K562 (cell line): ENCODE measurements at regions not wholly inside any gene's neighbourhood (a gene's known extent, or its start where the extent isn't known, plus 50 kb on each side); places are given as distances from the start of the nearest gene placed in this dataset.

Experiments used
- ATAC-seq: fragments of 200-7000 bp; cut with Tn5 transposase; 3 replicates; pipeline ENCODE4 v1.9.1; 2020; ENCODE audit warnings: moderate library complexity
- BruUV-seq: library from RNA; stranded (reverse); fragments of 400-500 nt; replicated peaks from 2 replicates; lab custom pipeline; 2021; lab: Mats Ljungman, UMichigan
- CTCF ChIA-PET: fragments of 300-600 bp; formaldehyde crosslinking; extraction: SDS; loops from one replicate; lab custom pipeline; 2021; ENCODE audit warnings: low intra/inter-chr PET ratio; lab: Yijun Ruan, JAX
- POLR2A ChIA-PET: fragments of 300-600, 350-650 bp; sonication (Branson Sonifier 250); formaldehyde crosslinking; extraction: SDS; loops from one replicate; lab custom pipeline; 2021; ENCODE audit warnings: antibody characterized with exemption, inconsistent platforms; lab: Yijun Ruan, JAX
- DNase-seq, 4 experiments: peaks; one replicate each; pipeline versions ENCODE4 v3.0.0 to v3.0.0-alpha.2; 2011 to 2018; ENCODE audit warnings: low spot score in 3 of 4, mixed read lengths in 3 of 4; ENCODE audit errors: extremely low read depth in 1 of 4
- FAIRE-seq: peaks from 2 replicates; lab custom pipeline; 2011; peaks lifted over from hg19 to GRCh38; lab: Jason Lieb, UNC
- H2AFZ ChIP-seq: 2 replicates; pipeline ENCODE4 v1.6.0; 2011; ENCODE audit warnings: low read depth, low read length, control low read depth, inconsistent platforms
- H3K27ac ChIP-seq: fragments of 200-600 bp; 3 replicates; pipeline ENCODE4 v1.8.0; 2011; ENCODE audit warnings: low read depth, mild to moderate bottlenecking, control low read depth, inconsistent platforms, low read length, moderate library complexity, mixed read lengths; ENCODE audit errors: extremely low read depth
- H3K27me3 ChIP-seq, 2 experiments: fragments of 300-600 bp in 1 of 2; 2 replicates in 1 of 2; 3 replicates in 1 of 2; pipeline versions ENCODE4 v1.6.0 to v1.8.0; 2011; ENCODE audit warnings: inconsistent platforms in 2 of 2, low read length in 2 of 2, mild to moderate bottlenecking in 1 of 2, mixed read lengths in 1 of 2, moderate library complexity in 1 of 2; ENCODE audit not compliant: control insufficient read depth in 2 of 2, insufficient read depth in 2 of 2
- H3K36me3 ChIP-seq: fragments of 300-600 bp; 3 replicates; pipeline ENCODE4 v1.8.0; 2011; ENCODE audit warnings: mild to moderate bottlenecking, low read length, inconsistent platforms; ENCODE audit not compliant: control insufficient read depth, insufficient read depth
- H3K4me1 ChIP-seq, 2 experiments: fragments of 200-600 bp in 1 of 2; replicated peaks in 1 of 2; 2 replicates in 1 of 2; 3 replicates in 1 of 2; pipeline versions ENCODE4 v1.5.1 to v1.8.0; 2011; ENCODE audit warnings: inconsistent platforms in 2 of 2, low read length in 2 of 2, mild to moderate bottlenecking in 1 of 2, mixed read lengths in 1 of 2, moderate library complexity in 1 of 2; ENCODE audit not compliant: control insufficient read depth in 2 of 2, insufficient read depth in 2 of 2
- H3K4me2 ChIP-seq: 2 replicates; pipeline ENCODE4 v1.6.1; 2011; ENCODE audit warnings: low read length, control low read depth, inconsistent platforms, mixed read lengths; ENCODE audit not compliant: insufficient read depth
- H3K4me3 ChIP-seq: fragments of 200-600 bp; sonication (generic), shearing (Covaris generic); 2 replicates; pipeline ENCODE4 v1.5.1; 2016; ENCODE audit warnings: control low read depth, inconsistent platforms
- H3K79me2 ChIP-seq: fragments of 200-600 bp; 3 replicates; pipeline ENCODE4 v1.8.0; 2011; ENCODE audit warnings: low read length, inconsistent platforms; ENCODE audit not compliant: control insufficient read depth, insufficient read depth
- H3K9ac ChIP-seq, 2 experiments: 2 replicates each; pipeline versions ENCODE4 v1.6.0 to v1.6.1; 2011; ENCODE audit warnings: low read depth in 2 of 2, low read length in 2 of 2, control low read depth in 1 of 2, inconsistent platforms in 1 of 2, mild to moderate bottlenecking in 1 of 2, mixed read lengths in 1 of 2; ENCODE audit not compliant: insufficient read depth in 1 of 2
- H3K9me1 ChIP-seq: one replicate; pipeline ENCODE4 v1.6.0; 2011; ENCODE audit warnings: inconsistent platforms, mild to moderate bottlenecking, low read length, moderate library complexity; ENCODE audit not compliant: control insufficient read depth, insufficient read depth
- H3K9me3 ChIP-seq: replicated peaks from 2 replicates; pipeline ENCODE4 v1.5.1; 2011; ENCODE audit warnings: low read depth, low read length, inconsistent platforms; ENCODE audit not compliant: control insufficient read depth, insufficient read depth
- H4K20me1 ChIP-seq: replicated peaks from 2 replicates; pipeline ENCODE4 v1.6.1; 2011; ENCODE audit warnings: low read length, inconsistent platforms, mixed read lengths; ENCODE audit not compliant: control insufficient read depth, insufficient read depth
- ERF ChIP-seq: fragments of 450-650 bp; formaldehyde crosslinking; IDR thresholded peaks from 2 replicates; pipeline ENCODE4 v1.4.0; 2020; ENCODE audit warnings: mild to moderate bottlenecking, mixed read lengths
- HNRNPL ChIP-seq: fragments of 200-400 bp; formaldehyde crosslinking; IDR thresholded peaks from 2 replicates; pipeline ENCODE4 v1.6.1; 2017; ENCODE audit warnings: low read depth, mild to moderate bottlenecking, low read length
- L3MBTL2 ChIP-seq: fragments of 450-650 bp; IDR thresholded peaks from 2 replicates; pipeline ENCODE4 v1.6.1; 2016; ENCODE audit warnings: mild to moderate bottlenecking, moderate library complexity
- SIX5 ChIP-seq, 2 experiments: IDR thresholded peaks; 2 replicates each; pipeline ENCODE4 v1.6.1; 2011; ENCODE audit warnings: low read length in 2 of 2, borderline replicate concordance in 1 of 2, low read depth in 1 of 2, mild to moderate bottlenecking in 1 of 2, moderate library complexity in 1 of 2; ENCODE audit not compliant: insufficient read depth in 1 of 2
- ZFP1 ChIP-seq: fragments of 450-650 bp; formaldehyde crosslinking; IDR thresholded peaks from 2 replicates; pipeline ENCODE4 v1.4.0; 2020; ENCODE audit warnings: mild to moderate bottlenecking, mixed read lengths
- ZNF212 ChIP-seq: fragments of 450-650 bp; formaldehyde crosslinking; IDR thresholded peaks from 2 replicates; pipeline ENCODE4 v1.4.0; 2020; ENCODE audit warnings: mild to moderate bottlenecking
- ZNF696 ChIP-seq: fragments of 250-450 bp; sonication (Bioruptor Pico); conservative IDR thresholded peaks from 2 replicates; pipeline ENCODE4 v1.4.0; 2020; ENCODE audit warnings: mild to moderate bottlenecking, moderate library complexity
- ZNF780A ChIP-seq: fragments of 250-450 bp; sonication (Bioruptor Pico); IDR thresholded peaks from 2 replicates; pipeline ENCODE4 v1.5.0; 2021; ENCODE audit warnings: mild to moderate bottlenecking
- WGBS: fragments of 100-300 bp; shearing (Covaris generic); methylation state at CpG from one replicate; pipeline ENCODE4 v1.1.6; 2016; ENCODE audit warnings: low coverage, mixed read lengths; ENCODE audit not compliant: insufficient coverage; ENCODE audit errors: missing lambda C conversion rate; 5-methylcytosine and 5-hydroxymethylcytosine counted together
- in situ Hi-C: fragments of 300-500 bp; cut with MboI; formaldehyde crosslinking; loops from 4 replicates; pipeline ENCODE4 v1.15.0; 2018; ENCODE audit warnings: inconsistent platforms, mixed read lengths
- intact Hi-C: fragments of 100-400 bp; cut with micrococcal nuclease; formaldehyde crosslinking; loops from 2 replicates; pipeline ENCODE4 v1.14.2; 2022
- TF ChIP-seq, protein P1 (sequence below), 2 experiments: fragments of 450-650 bp; IDR thresholded peaks; 2 replicates each; pipeline ENCODE4 v1.6.1; 2018; ENCODE audit warnings: mild to moderate bottlenecking in 2 of 2, low read depth in 1 of 2; ENCODE audit not compliant: partially characterized antibody in 2 of 2
- TF ChIP-seq, protein P2 (sequence below), 2 experiments: fragments of 450-650 bp in 1 of 2; sonication (generic) in 1 of 2; formaldehyde crosslinking; conservative IDR thresholded peaks; 2 replicates each; pipeline versions ENCODE4 v1.4.0 to v1.8.1; 2020 to 2022; ENCODE audit warnings: mild to moderate bottlenecking in 1 of 2, missing genetic modification reagents in 1 of 2
- TF ChIP-seq, protein P3 (sequence below): fragments of 250-450 bp; sonication (Bioruptor Pico); IDR thresholded peaks from 2 replicates; pipeline ENCODE4 v1.4.0; 2020
- TF ChIP-seq, protein P4 (sequence below): IDR thresholded peaks from 3 replicates; pipeline ENCODE4 v1.6.1; 2011; ENCODE audit warnings: borderline replicate concordance, mild to moderate bottlenecking, moderate library complexity; ENCODE audit not compliant: insufficient read length; ENCODE audit errors: extremely low read depth

DNA sequence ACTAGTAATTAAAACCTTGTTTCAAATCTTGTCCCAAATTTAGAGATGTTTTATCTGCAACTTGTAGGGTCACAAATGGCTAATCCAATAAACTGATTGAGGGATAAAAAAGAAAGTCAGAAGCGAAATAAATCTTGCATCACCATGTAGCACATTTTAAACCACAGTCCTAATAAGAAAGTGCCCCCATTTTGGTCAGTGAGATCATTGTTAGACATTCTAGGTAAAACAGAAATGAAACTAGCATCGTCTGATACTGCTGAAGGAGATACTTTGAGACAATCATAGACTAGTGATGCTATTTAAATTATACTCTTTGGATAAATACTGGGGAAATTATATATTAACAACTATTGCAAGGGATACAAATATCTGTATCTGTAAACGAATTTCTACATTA, 247.9 kb downstream of the AMY1C start:
- no peak for ATAC-seq
- CTCF ChIA-PET: no interaction called here
- no peak overlapping the region for H3K4me2 ChIP-seq
- TF ChIP-seq, protein P1, sequence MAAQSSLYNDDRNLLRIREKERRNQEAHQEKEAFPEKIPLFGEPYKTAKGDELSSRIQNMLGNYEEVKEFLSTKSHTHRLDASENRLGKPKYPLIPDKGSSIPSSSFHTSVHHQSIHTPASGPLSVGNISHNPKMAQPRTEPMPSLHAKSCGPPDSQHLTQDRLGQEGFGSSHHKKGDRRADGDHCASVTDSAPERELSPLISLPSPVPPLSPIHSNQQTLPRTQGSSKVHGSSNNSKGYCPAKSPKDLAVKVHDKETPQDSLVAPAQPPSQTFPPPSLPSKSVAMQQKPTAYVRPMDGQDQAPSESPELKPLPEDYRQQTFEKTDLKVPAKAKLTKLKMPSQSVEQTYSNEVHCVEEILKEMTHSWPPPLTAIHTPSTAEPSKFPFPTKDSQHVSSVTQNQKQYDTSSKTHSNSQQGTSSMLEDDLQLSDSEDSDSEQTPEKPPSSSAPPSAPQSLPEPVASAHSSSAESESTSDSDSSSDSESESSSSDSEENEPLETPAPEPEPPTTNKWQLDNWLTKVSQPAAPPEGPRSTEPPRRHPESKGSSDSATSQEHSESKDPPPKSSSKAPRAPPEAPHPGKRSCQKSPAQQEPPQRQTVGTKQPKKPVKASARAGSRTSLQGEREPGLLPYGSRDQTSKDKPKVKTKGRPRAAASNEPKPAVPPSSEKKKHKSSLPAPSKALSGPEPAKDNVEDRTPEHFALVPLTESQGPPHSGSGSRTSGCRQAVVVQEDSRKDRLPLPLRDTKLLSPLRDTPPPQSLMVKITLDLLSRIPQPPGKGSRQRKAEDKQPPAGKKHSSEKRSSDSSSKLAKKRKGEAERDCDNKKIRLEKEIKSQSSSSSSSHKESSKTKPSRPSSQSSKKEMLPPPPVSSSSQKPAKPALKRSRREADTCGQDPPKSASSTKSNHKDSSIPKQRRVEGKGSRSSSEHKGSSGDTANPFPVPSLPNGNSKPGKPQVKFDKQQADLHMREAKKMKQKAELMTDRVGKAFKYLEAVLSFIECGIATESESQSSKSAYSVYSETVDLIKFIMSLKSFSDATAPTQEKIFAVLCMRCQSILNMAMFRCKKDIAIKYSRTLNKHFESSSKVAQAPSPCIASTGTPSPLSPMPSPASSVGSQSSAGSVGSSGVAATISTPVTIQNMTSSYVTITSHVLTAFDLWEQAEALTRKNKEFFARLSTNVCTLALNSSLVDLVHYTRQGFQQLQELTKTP (IDR thresholded peaks at IDR 0.05; ENCODE audit: low read depth in 1 of 2, partially characterized antibody in 2 of 2): no peak
- TF ChIP-seq SIX5 (IDR thresholded peaks at IDR 0.05; ENCODE audit: borderline replicate concordance in 1 of 2, insufficient read depth in 1 of 2, low read depth in 1 of 2, low read length in 2 of 2) (no peak), ERF (CRISPR knock-in tag) (no peak), ZNF780A (CRISPR knock-in tag) (no peak), ZNF696 (CRISPR knock-in tag) (no peak), HNRNPL (no peak), L3MBTL2 (no peak), ZFP1 (CRISPR knock-in tag) (no peak), ZNF212 (CRISPR knock-in tag) (no peak)
- TF ChIP-seq, protein P2, sequence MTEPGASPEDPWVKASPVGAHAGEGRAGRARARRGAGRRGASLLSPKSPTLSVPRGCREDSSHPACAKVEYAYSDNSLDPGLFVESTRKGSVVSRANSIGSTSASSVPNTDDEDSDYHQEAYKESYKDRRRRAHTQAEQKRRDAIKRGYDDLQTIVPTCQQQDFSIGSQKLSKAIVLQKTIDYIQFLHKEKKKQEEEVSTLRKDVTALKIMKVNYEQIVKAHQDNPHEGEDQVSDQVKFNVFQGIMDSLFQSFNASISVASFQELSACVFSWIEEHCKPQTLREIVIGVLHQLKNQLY (CRISPR knock-in tag; conservative IDR thresholded peaks at IDR 0.05): no peak
- TF ChIP-seq, protein P3, sequence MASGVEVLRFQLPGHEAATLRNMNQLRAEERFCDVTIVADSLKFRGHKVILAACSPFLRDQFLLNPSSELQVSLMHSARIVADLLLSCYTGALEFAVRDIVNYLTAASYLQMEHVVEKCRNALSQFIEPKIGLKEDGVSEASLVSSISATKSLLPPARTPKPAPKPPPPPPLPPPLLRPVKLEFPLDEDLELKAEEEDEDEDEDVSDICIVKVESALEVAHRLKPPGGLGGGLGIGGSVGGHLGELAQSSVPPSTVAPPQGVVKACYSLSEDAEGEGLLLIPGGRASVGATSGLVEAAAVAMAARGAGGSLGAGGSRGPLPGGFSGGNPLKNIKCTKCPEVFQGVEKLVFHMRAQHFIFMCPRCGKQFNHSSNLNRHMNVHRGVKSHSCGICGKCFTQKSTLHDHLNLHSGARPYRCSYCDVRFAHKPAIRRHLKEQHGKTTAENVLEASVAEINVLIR (CRISPR knock-in tag): no peak
- TF ChIP-seq, protein P4, sequence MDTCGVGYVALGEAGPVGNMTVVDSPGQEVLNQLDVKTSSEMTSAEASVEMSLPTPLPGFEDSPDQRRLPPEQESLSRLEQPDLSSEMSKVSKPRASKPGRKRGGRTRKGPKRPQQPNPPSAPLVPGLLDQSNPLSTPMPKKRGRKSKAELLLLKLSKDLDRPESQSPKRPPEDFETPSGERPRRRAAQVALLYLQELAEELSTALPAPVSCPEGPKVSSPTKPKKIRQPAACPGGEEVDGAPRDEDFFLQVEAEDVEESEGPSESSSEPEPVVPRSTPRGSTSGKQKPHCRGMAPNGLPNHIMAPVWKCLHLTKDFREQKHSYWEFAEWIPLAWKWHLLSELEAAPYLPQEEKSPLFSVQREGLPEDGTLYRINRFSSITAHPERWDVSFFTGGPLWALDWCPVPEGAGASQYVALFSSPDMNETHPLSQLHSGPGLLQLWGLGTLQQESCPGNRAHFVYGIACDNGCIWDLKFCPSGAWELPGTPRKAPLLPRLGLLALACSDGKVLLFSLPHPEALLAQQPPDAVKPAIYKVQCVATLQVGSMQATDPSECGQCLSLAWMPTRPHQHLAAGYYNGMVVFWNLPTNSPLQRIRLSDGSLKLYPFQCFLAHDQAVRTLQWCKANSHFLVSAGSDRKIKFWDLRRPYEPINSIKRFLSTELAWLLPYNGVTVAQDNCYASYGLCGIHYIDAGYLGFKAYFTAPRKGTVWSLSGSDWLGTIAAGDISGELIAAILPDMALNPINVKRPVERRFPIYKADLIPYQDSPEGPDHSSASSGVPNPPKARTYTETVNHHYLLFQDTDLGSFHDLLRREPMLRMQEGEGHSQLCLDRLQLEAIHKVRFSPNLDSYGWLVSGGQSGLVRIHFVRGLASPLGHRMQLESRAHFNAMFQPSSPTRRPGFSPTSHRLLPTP: no peak

More for the DNA sequence above, 247.9 kb downstream of the AMY1C start:
- Histone ChIP-seq H3K9me1 (no peaks in the 10 kb centered on the region), H3K4me3 (no peak overlapping the region), H3K36me3 (no peaks in the 10 kb centered on the region), H3K79me2 (no peaks in the 10 kb centered on the region), H3K27ac (no peak overlapping the region), H3K9me3 (0 out of 2 replicates have a peak, but pooled peaks cover 2% of the 10 kb centered on the region), H3K9ac (no peak overlapping the region), H3K4me1 (no peaks in the 10 kb centered on the region), H3K27me3 (no peaks in the 10 kb centered on the region), H4K20me1 (no peaks in the 10 kb centered on the region), H2AFZ (no peak overlapping the region)
- in situ Hi-C loops (no loop called here), intact Hi-C loops (no loop called here)
- BruUV-seq: no TSS peak
- WGBS: 2% methylated on average over 3 of the region's 3 CpGs
- POLR2A ChIA-PET: no interaction called here
- FAIRE-seq (no peak), DNase-seq (no peak)
